ENCODE measurements at regions not wholly inside any gene's neighbourhood (a gene's known extent, or its start where the extent isn't known, plus 50 kb on each side); places are given as distances from the start of the nearest gene placed in this dataset.

DNA sequence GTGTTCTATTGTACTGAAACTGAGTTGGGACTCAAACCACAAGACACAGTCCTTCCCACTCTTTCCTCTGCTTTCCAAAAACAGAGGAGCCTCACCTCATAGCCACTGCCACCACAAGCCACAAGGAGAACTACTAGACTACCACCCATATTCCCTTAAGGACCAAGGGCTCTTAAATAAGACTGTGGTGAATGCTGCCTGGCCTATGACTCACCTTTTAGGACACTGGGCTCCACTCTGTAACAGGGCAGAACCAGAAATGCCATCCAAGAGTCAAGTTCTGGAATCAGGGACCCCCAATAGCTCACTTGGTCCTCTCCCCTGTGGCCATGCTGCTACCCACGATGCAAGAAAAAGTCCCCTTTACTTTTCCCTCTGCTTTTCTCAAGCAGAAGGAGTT, 851.4 kb downstream of the BCL11A start:
- no peak for DNase-seq

DNA sequence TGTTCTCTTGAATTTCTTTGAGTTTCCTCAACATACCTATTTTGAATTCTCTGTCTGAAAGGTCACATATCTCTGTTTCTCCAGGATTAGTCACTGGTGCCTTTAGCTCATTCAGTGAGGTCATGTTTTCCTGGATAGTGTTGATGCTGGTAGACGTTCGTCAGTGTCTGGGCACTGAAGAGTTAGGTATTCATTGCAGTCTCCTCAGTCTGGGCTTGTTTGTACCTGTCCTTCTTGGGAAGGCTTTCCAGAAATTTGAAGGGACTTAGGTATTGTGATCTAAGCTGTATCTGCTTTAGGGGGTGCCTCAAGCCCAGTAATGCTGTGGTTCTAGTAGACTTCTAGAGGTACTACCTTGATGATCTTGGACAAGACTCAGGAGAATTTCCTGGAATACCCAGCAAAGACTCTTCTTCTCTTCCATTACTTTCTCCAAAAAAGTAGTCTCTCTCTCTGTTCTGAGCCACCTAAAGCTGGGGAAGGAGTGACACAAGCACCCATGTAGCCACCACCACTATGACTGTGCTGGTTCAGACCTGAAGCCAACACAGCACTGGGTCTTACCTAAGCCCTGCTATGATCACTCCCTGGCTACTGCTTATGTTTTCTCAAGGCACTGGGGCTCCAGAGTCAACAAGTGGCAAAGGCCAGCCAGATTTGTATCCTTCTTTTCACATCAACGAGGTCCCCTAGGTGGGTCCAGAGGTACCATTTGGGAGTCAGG, 852.0 kb downstream of the BCL11A start:
- no peak for DNase-seq

DNA sequence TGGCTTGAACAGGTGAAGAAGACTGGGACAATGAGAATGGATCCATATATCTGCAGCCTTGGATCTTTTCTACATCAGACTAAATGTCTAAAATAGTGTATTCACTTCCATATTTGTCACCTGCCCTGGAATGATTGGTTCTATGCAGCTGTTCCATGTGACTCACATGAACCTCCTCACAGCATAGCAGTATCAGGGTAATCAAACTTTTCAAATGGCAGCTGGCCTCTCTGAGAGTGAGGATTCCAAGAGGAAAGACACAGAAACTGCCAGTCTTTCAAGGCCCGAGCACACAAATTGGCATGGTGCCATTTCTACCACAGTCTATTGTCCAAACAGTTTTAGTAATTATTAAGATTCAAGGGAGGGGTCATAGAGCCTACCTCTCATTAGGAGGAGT, 859.3 kb downstream of the BCL11A start:
- DNase-seq, result no peak

DNA sequence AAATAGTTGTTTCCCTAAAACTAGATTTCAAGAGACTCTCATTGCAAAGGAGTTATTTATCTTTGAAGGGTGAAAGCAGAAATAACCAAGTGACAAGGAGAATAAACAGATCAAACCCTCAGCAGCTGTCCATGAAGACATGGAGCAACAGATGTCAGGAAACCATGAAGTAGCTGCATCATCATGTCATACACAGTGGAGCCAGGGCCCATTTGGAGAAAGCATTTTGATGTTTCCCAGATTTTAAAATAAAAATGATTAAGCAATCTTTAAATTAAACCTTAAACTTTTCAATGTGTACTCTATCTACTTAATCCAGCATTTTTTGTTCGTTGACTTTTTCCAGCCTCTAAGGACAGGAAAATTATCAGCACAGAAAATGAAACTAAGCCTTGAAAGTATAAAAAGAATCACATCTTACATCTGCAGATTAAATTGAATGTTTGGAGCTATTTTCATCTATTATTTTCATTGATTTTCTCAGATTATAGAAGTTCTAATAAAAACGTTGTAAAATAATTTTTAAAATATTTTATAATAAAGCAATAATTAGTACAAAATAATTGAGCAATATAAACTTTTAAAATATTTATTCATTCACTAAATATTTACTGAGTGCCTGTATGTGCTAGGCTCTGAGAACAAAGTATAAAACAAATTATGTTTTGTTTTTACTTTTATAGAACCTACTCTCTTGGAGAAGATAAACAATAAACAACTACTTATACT, 860.1 kb downstream of the BCL11A start:
- DNase-seq, result no peak

DNA sequence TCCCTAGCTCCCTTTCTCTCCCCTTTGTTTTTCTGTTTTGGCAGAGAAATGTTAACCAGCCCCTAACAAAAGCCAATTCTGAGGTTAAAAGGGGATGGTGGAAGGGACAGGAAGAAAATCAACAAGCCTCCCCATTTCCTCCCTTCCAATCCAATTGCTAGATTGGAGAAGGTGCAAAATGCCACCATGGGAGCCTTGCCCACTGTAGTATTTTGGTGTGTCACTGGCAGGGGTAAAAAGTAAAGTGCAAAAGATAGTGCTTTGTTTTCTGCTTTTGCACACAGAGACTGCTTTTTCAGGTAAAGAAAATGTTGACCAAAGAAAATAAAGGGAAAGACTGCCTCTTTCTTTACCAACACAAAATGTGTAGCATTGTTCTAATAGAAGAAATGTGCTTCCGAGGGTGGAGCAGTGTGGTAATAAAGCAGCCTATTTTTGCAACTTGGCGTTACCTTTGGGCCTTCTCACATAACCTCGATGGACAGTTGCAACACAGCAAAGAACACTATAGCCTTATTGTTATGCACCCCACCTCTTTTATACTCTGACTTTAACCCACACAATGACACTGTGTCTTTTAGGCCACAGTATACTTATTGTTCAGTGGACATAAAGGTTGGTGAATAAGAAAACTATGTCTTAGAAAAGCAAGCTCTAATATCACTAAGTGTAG, 861.8 kb downstream of the BCL11A start:
- DNase-seq, result no peak

DNA sequence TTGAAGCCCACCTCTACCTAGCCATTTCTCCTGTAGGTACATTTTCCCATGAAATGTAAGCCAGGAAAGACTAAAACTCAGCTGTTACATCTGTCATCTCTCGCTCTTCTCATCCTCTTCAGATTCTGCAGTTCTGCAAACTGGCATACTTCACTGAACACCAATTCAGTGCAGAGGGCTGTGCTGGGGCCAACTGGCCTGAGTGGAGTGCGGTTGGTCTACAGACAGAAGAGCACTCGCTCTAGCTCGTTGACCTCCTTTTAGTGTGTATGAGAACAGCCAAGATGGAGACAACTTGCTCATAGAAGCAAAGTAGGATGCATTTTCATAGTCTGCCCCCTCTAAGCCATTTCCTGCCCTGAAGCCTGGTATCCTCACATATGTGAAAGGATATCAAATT, 862.6 kb downstream of the BCL11A start:
- DNase-seq, result no peak

DNA sequence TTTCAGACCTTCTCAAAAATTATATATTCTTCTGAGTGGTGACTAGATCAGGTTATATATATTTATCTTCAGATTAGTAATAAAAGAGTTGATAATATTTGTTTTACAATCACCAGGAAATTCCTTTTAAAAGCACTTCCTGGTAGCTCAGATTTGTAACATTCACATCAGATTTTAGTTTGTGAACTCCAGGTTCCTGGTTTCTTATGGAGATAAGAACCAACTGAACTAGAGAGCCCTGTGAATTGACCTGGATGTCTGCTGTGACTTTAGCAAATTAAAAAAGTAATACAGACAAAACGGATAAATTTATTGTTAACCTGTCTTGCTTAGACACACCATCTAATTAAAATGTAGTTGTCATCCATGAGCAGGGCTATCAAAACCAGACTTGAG, 868.7 kb downstream of the BCL11A start:
- no peak for DNase-seq

DNA sequence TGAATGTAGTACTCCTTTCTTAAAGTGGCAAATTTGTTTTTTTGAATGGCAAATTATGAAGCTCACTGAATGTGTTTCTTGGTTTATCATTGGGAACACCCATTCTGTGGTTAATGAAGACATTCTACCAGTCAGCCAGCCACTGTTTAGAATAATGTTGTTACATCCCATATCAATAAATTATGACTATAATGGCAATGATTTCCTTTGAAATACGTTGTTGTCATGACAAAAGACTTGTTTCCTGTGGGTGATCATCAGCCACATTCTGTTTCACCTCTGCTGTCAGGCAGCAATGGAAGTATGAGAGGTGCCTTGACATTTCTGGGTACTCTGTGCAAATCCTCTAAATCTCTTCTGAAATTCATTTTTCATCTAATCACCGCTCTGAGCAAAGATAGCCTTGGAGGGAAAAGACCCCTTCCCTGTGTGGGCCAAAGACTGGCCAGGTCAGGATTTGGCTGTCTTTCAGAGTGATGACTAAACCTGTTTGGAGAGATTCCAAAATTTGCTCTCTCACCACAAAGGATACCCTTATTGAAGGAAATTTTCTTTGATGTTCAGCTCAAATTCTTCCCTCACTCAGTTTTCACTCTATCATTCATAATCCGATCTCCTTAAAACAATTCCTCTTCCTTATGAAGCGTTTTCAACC, 869.2 kb downstream of the BCL11A start:
- DNase-seq, result no peak

DNA sequence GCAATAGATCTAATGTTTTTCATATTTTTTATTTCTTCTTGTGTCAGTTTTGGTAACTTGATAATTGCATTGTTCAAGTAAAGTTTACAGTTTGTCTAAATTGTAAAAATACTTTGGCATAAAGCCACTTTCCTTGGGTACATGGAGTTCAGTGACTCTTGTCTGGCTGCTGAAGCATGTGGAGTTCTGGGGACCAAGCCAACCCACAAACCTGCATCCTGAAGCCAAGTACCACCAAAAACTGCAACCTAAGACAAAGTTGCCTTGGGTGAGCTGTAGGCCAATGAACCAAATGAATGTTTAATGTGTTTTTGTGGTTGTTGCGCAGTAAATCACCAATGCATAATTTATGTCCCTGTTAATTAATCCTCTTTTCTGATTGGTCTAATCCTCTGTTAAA, 872.6 kb downstream of the BCL11A start:
- DNase-seq, result no peak

DNA sequence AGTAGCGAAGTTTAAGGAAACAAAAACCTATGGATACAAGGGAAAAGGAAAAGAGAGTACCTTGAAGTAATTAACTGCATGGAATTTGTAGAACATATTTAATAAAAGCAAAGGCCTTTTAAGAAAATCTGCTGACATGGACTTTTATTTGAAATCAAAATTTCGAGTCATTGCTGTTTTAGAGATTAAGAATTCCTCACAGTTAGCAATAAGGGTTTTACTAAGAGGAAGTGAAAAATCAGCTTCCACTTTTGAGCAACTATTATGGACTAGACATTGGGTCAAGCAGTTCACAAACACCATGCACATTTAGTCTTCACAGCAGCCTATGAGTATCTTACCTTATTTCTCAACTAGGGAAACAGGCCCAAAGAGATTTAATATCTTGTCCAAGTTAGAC, 876.3 kb downstream of the BCL11A start:
- no peak for DNase-seq

DNA sequence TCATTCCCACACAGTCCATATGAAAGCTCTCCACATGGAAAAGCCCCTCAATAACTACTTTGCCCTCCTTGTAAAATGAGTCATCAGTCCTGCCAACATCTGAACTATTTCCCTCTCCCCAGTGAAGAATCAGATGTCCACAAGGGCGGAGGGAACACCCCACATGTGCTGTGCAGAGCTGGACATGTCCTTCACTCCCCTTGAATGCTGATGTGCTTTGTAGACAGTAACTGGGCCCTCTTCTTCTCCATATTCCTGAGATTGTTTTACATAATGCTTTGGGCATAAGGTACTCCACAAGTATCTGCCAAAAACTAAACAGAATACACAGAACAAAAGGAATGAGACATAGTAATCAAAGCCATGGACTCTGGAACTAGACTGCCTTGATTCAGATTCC, 879.4 kb downstream of the BCL11A start:
- DNase-seq, result no peak

DNA sequence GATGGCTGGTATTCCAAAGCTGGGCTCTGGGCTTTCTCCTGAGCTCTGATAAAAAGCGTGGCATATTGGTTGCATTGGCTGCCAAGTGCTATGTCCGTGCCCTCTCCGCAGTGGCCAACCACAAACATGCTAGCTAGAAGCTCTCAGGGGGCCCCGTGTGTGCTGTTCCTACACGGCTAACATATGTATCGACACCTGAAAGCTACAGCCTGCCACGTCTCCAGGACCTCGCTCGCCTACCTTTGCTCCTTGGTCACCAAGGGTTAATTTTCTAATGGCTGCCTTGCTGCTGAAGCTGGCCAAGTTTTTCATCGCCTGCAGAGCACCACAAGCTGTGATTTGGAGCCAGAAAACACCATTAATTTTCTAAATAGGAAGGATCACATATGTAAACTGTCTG, 888.4 kb downstream of the BCL11A start:
- no peak for DNase-seq

DNA sequence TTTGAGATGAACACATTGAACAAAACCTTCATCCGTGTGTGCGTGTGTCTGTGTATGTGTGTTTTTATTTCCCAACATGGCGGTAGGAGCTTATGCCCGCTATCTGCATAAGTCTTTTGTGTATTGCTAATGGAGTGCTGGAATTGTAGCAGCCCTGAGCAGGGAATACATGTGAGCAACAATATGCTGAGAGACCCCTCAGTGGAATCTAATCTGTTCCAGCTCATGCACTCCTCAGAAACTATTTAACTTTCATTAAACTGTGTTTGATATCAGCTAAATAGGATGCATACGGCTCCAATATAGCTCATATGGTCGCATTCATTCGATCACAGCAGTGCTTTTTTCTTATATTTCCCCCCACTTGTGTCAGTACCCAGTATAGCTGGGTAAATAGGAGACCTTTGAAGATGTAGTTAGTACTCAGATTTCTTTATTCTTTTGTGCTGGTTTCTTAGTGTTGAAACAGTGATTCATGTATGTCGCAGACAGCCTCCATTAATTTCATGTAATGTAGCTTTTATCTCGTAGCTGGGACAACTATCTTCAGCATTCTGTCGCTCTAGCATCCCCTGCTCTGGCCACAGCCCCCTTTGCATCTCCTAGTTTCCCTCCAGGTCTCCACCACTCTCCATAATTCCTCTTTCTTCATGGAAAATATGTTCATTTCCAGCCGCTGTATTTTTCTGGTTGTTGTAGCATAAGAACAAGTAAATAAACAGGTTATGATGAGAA, 891.2 kb downstream of the BCL11A start:
- no peak for DNase-seq

DNA sequence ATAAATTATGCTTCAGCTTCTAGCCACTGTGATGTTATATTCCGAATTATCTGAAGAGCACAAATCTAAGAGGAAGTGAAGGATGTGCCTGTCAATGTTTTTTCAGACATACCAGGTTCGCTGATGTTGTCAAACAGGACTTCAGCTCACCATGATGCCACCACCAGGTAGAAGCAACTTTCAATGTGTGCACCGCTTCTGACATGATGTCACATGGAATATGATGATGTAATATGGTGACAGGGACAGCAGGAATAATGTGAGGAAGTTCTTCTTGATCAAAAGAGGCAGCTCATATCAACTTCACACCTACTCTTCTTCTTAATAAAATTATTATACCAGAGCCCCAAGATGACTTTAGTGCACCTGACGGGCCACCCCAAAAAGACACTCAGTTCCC, 893.2 kb downstream of the BCL11A start:
- no peak for DNase-seq

DNA sequence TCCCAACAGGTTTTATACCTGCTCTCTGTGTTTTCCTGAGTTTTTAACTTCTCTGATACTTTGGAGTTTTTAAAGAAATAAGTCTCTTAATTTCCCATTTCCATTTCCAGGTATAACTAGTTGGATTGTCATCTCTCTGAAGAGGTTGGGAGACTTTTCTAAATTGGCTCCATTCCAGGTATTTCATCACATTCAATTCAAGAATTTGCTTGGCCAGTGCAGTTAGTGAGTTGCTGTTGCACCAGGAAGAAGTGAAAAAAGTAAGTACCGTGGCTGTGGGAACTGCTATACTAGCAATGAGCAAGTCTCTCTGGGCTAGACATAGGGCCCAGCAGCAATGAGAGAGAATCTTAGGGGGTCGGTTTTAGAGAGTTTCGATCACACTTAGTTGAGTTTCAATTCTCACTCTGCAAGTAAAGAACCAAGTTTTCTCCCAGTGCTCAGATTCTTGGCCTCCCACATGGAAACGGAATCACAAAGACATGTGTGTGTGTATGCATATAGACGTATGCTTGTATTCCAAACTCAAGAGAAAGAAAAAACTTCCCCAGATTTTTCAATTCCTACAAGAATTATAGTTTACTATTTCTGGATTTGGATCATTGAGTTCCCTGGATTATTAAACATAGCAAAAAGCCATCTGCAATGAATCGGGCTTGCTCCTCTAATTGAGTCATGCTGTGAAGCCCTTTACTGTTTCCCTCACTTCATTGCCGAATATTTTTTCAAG, 894.4 kb downstream of the BCL11A start:
- no peak for DNase-seq

DNA sequence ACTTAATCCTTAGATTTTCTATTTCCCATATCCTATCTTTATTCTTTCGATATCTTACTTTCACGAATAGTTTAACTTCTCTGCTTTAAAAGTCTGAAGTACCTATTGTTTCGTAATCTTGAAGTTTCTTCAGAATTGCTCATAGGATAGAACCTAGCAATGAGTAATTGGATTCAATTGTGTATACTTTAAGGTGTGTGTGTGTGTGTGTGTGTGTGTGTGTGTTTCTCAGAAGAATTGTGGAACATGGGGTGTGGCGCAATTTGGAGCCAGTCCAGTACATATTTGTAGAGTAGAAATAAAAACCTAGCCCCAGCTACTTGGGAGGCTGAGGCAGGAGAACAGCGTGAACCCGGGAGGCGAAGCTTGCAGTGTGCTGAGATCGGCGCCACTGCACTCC, 897.6 kb downstream of the BCL11A start:
- DNase-seq, result no peak

DNA sequence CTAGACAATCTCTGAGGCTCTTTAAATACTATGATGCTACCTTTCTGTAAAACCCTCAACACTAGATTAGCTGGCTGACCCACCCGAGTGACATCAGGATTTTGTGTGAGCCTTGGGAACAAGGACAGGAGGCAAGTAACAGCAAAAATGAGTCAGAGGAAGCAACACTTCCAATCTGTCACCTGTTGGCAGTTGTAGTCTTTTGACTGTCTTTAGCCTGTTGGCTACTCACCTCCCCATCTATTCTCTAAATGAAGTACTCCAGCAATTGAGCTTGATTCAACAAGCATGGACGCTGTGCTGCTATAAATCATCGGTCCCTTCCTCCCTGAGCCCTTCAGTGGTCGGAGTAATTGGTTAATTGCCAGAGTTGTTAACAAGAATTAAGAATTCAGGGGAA, 898.7 kb downstream of the BCL11A start:
- no peak for DNase-seq

DNA sequence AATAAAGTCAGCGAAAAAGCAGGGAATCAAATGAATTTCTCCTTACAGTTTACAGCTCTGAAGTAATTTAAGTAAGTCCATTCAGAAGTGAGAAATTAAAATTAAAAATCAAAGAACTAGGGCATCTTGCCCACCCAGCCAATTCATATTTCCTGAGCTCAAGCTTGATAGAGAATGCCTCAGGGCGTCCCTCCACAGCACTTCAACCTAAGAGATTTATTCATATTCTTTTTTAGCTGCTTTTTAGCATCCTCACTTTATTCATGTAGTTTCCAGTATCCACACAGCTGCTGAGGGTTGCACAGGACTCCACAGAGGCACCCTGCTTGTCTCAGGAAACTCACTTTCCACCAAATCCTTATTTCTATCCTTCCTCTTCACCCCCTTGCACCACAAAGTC, 900.3 kb downstream of the BCL11A start:
- DNase-seq, result no peak

DNA sequence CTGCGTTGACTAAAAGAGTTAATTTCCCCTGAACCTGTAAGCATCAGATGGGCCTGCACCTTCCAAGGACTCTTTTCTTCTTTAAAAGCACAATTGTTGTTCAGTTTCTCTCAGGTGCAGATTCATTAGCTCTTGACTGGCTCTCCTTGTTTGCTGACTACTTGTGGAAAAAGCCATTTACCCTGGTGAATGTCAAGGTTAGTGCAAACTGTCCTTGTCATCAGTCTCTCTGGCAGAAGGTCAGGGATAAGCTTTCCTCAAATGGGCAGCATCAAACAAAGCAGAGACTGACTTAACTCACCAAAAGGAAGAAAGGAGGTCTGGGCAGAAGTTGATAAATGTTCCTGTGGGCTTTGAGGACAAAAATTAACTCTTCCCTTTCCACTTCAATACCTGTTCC, 922.7 kb downstream of the BCL11A start:
- DNase-seq, result no peak

DNA sequence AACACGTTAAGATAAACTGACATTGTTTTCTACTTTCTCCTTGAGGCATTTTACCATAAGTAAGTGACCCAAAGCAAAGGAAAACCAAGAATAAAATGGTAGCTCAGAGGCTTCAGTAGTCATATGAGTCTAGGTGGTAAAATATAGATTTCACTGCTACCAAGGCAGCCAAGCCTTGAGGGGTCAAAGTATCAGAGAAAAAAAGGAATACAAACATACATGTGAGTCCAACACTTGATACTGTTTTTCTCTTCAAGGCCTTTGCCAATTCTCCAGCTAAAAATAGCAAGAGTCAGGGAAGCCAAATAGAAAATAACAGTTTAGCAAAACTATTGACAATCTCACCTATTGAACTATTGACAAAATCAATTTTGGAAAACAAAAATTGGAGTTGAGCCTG, 925.9 kb downstream of the BCL11A start:
- DNase-seq, result no peak

DNA sequence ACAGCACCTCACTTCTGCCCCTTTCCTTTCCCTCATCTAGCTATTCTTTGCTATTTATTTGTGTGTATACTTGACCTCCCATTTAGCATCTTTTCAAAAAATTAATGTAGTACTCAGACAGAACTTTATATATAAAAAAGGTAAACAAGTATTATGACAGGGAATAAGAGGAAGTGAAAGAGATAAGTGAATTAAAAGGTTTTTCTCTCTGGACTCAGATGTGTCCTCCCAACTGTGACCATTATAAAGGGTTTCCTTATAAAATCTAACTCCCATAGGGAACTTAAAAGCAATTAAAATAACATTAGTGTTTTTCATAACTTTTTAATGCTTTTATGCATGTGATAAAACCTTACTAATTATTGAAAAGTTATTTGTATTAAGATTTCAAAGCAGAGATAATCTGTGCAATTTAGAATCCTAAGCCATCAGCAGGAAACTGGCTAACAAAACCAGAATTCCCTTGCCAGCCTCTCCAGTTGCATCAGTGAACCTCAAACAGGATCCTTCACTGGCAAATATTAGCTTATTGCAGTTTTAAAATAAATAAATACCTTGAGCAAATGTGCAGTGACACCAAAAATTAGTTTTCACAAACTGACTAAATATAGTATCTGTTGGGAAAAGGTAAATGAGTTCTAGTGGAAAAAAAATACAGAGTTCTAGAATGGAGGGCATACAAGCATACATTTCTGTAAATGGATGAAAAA, 930.7 kb downstream of the BCL11A start:
- DNase-seq, result no peak

DNA sequence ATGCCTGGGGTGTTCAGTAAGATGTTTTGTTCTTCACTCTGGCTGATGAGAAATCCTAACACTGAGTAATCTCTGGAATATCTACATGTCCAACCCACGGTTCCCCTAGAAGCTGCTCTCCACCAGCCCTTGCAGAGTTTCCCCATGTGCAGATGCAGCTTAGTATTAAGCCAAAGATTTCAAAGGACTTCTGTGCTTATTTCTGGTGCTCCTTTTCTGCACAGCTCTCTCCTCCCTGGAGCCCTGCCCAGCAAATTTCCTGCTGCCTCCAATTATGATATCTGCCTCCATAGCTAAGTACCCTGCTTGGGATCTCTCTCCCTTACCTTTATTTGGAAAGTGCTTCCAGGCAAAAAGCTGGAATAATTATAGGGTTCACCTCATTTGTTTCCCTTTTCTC, 949.3 kb downstream of the BCL11A start:
- DNase-seq, result no peak
